Nephron progenitor cell (in vitro differentiated cells): ENCODE measurements at regions not wholly inside any gene's neighbourhood (a gene's known extent, or its start where the extent isn't known, plus 50 kb on each side); places are given as distances from the start of the nearest gene placed in this dataset.

ENCODE experiments used
- DNase-seq: peaks from one replicate; pipeline ENCODE4 v3.0.0; 2021
- H3K27ac Mint-ChIP-seq: 2 replicates; pipeline ENCODE4 v1.8.0; 2021; ENCODE audit warnings: mild to moderate bottlenecking, moderate library complexity, mixed read lengths
- H3K27me3 Mint-ChIP-seq: 2 replicates; pipeline ENCODE4 v1.8.0; 2021; ENCODE audit warnings: mild to moderate bottlenecking, low read depth, mixed read lengths; ENCODE audit not compliant: poor library complexity
- H3K36me3 Mint-ChIP-seq: 2 replicates; pipeline ENCODE4 v1.8.0; 2021; ENCODE audit warnings: low read depth, mixed read lengths
- H3K4me1 Mint-ChIP-seq: 2 replicates; pipeline ENCODE4 v1.8.0; 2021; ENCODE audit warnings: mixed read lengths
- H3K4me3 Mint-ChIP-seq: 2 replicates; pipeline ENCODE4 v1.8.0; 2021; ENCODE audit warnings: mild to moderate bottlenecking, moderate library complexity, mixed read lengths
- H3K9me3 Mint-ChIP-seq: 2 replicates; pipeline ENCODE4 v1.8.0; 2021; ENCODE audit warnings: mild to moderate bottlenecking, moderate library complexity, mixed read lengths
- TF ChIP-seq, protein P1 (sequence below): fragments of 200-600 bp; sonication (generic); IDR thresholded peaks from 2 replicates; pipeline ENCODE4 v1.5.0; 2021; ENCODE audit warnings: antibody characterized with exemption

DNA sequence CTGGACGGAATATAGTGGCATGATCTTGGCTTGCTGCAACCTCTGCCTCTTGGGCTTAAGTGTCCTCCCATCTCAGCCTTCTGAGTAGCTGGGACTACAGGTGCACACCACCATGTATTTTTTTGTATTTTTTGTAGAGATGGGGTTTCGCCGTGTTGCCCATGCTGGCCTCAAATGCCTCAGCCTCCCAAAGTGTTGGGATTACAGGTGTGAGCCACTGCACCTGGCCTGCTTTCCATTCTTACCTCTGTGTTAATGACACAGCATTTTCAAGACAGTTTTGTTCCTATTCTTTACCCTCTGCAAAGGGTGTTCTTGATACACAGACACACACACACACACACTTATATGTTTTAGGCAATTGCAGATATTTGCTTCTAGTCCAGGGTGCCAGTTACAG is 113.3 kb downstream of the LRRC70 start:
- H3K27ac Mint-ChIP-seq, result no peak overlapping the region
- no peak overlapping the region for H3K4me3 Mint-ChIP-seq
- DNase-seq, result no peak
- H3K36me3 Mint-ChIP-seq, result no peaks in the 10 kb centered on the region
- H3K9me3 Mint-ChIP-seq, result peaks cover 3% of the 10 kb centered on the region
- peaks cover 6% of the 10 kb centered on the region for H3K27me3 Mint-ChIP-seq
- H3K4me1 Mint-ChIP-seq, result no peaks in the 10 kb centered on the region
- TF ChIP-seq, protein P1, sequence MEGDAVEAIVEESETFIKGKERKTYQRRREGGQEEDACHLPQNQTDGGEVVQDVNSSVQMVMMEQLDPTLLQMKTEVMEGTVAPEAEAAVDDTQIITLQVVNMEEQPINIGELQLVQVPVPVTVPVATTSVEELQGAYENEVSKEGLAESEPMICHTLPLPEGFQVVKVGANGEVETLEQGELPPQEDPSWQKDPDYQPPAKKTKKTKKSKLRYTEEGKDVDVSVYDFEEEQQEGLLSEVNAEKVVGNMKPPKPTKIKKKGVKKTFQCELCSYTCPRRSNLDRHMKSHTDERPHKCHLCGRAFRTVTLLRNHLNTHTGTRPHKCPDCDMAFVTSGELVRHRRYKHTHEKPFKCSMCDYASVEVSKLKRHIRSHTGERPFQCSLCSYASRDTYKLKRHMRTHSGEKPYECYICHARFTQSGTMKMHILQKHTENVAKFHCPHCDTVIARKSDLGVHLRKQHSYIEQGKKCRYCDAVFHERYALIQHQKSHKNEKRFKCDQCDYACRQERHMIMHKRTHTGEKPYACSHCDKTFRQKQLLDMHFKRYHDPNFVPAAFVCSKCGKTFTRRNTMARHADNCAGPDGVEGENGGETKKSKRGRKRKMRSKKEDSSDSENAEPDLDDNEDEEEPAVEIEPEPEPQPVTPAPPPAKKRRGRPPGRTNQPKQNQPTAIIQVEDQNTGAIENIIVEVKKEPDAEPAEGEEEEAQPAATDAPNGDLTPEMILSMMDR, result no peak

DNA sequence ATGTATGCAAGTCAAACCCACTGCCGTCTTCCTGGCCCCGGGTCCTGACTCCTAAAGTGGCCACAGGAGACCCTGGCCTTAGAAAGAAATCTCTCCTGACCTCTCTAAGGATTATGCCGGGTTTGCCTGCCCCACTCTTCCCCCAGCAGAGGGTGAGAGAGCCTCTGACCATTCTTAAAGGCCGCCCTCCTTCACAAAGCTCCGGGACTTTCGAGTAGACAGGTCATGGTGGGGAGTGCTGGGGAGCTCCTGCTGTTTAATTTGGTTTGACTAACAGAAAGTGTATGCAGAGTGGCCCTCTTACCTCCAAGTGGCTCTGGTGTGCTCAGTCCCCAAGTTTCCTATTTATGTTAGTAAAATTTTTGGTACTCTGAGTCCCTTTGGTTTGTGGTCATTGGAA is 111.8 kb downstream of the LRRC70 start:
- no peaks in the 10 kb centered on the region for H3K4me1 Mint-ChIP-seq
- peaks cover 6% of the 10 kb centered on the region for H3K27me3 Mint-ChIP-seq
- H3K4me3 Mint-ChIP-seq, result no peak overlapping the region
- no peaks in the 10 kb centered on the region for H3K36me3 Mint-ChIP-seq
- H3K9me3 Mint-ChIP-seq, result no peaks in the 10 kb centered on the region
- TF ChIP-seq, protein P1, result no peak
- H3K27ac Mint-ChIP-seq, result no peak overlapping the region
- DNase-seq, result no peak

DNA sequence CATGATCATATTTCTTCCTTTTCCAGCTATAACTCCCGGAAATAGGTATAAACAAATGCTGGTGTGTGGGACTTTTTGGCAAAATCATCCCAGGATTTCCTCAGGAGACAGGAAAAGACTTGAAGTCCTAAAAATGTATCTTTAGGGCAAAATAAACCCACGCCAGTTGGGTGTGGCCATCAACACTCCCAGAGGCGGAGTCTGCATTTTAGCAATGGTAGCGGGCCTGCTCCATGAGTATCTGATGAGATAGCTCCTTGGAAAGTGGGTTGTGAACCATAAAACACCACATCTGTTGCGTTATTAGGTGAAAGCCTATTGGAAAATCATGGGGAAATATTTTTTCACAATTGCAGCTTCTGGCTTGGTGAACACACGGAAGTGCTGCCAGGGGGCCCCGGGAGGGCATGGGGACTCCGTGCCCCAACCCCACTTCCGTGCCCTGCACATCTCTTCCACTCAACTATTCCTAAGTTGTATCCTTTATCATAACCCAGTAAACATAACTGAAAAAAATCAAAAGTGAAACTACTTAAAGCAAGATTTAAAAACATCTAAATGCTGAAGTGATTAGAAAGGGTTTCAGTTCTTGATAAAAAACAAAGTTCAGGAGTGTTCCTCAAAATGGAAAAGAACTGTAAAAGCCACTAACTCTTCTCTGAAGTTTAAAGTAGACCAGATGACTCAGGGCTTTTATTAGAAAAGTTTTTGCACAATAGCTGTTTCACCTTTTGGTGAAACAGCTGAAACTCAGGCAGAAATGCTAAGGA is 111.2 kb downstream of the LRRC70 start:
- Mint-ChIP-seq H3K4me3 (no peak overlapping the region), H3K27me3 (peaks cover 6% of the 10 kb centered on the region), H3K4me1 (no peaks in the 10 kb centered on the region), H3K9me3 (no peaks in the 10 kb centered on the region), H3K36me3 (no peaks in the 10 kb centered on the region), H3K27ac (no peak overlapping the region)
- TF ChIP-seq, protein P1, result no peak
- DNase-seq, result no peak

DNA sequence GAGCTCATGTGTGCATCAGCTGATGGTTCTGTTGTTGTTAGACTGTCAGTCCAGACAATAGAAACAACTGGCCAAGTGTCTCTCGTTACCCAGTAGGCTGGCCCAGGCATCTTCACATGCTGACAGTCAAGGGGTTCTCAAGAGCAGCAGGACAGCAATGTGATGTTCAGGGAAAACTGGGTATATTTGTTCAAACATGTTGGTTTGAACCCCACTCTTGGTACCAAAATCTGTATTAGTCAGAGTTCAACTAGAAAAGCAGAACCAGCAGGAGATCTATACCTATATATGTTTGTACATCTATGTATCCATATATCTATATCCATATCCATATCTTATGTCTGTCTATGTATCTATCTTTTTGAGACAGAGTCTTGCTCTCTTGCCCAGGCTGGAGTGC is 108.1 kb downstream of the LRRC70 start:
- H3K4me3 Mint-ChIP-seq, result no peak overlapping the region
- no peaks in the 10 kb centered on the region for H3K4me1 Mint-ChIP-seq
- H3K9me3 Mint-ChIP-seq, result no peaks in the 10 kb centered on the region
- peaks cover 8% of the 10 kb centered on the region for H3K27me3 Mint-ChIP-seq
- no peak for DNase-seq
- H3K36me3 Mint-ChIP-seq, result no peaks in the 10 kb centered on the region
- no peak overlapping the region for H3K27ac Mint-ChIP-seq
- TF ChIP-seq, protein P1, result no peak

DNA sequence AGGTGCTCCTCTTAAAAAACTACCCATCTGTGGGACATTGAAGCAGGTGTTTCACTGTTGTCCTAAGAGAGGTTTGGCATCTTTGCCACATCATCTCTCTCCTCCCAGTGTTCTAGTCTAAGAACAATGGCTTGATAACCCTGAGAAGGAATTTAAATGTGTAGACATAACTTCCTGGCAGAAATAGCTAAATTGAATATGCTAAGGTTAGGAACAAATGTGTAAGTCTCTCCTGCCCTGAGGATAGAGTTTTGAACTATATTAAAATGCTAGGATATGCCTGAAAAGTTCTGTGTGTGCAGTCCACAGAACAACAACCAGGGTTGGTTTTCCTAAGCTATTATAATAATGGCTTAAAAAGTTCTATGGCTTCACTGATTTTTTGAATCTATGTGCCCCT is 106.6 kb downstream of the LRRC70 start:
- no peaks in the 10 kb centered on the region for H3K9me3 Mint-ChIP-seq

More for the DNA sequence above, 106.6 kb downstream of the LRRC70 start:
- peaks cover 3% of the 10 kb centered on the region for H3K27me3 Mint-ChIP-seq
- H3K36me3 Mint-ChIP-seq, result no peaks in the 10 kb centered on the region
- H3K27ac Mint-ChIP-seq, result no peak overlapping the region
- TF ChIP-seq, protein P1, result no peak
- H3K4me1 Mint-ChIP-seq, result no peaks in the 10 kb centered on the region
- no peak for DNase-seq
- no peak overlapping the region for H3K4me3 Mint-ChIP-seq
